Neural progenitor cell (in vitro differentiated cells): ENCODE measurements at regions not wholly inside any gene's neighbourhood (a gene's known extent, or its start where the extent isn't known, plus 50 kb on each side); places are given as distances from the start of the nearest gene placed in this dataset.
A peak's percentile ranks its signal among the peaks of the same experiment; 100 is the strongest.

Source experiments
- DNase-seq: peaks from one replicate; pipeline ENCODE4 v3.0.0-alpha.2; 2016; ENCODE audit warnings: low spot score
- H2AFZ ChIP-seq: fragments of 200-600 bp; sonication (generic); replicated peaks from 2 replicates; pipeline ENCODE4 v1.6.1; 2016; ENCODE audit warnings: antibody characterized with exemption
- H3F3A ChIP-seq: fragments of 200-600 bp; sonication (generic); 2 replicates; pipeline ENCODE4 v1.6.1; 2016; ENCODE audit warnings: antibody characterized with exemption, low read depth
- H3K27ac ChIP-seq: fragments of 200-600 bp; sonication (generic); 2 replicates; pipeline ENCODE4 v1.5.1; 2016; ENCODE audit warnings: mild to moderate bottlenecking
- H3K27me3 ChIP-seq: fragments of 200-600 bp; sonication (generic); 2 replicates; pipeline ENCODE4 v1.6.1; 2016; ENCODE audit warnings: mild to moderate bottlenecking, moderate library complexity
- H3K36me3 ChIP-seq: fragments of 200-600 bp; sonication (generic); 2 replicates; pipeline ENCODE4 v1.5.1; 2016
- H3K4me1 ChIP-seq: fragments of 200-600 bp; sonication (generic); 2 replicates; pipeline ENCODE4 v1.6.1; 2016; ENCODE audit warnings: mixed run types
- H3K4me2 ChIP-seq: fragments of 200-600 bp; sonication (generic); 2 replicates; pipeline ENCODE4 v1.6.1; 2016
- H3K4me3 ChIP-seq: fragments of 200-600 bp; sonication (generic); 2 replicates; pipeline ENCODE4 v1.5.1; 2016
- H3K79me2 ChIP-seq: fragments of 200-600 bp; sonication (generic); 2 replicates; pipeline ENCODE4 v1.6.1; 2016; ENCODE audit warnings: low read depth
- H3K9ac ChIP-seq: fragments of 200-600 bp; sonication (generic); 2 replicates; pipeline ENCODE4 v1.6.1; 2016
- H3K9me3 ChIP-seq: fragments of 200-600 bp; sonication (generic); 2 replicates; pipeline ENCODE4 v1.5.1; 2016; ENCODE audit warnings: low read depth
- H4K20me1 ChIP-seq: fragments of 200-600 bp; sonication (generic); 2 replicates; pipeline ENCODE4 v1.6.1; 2016; ENCODE audit warnings: low read depth
- H3K27ac Mint-ChIP-seq: 3 replicates; pipeline ENCODE4 v1.8.0; 2021; ENCODE audit warnings: mixed read lengths
- H3K27me3 Mint-ChIP-seq: 2 replicates; pipeline ENCODE4 v1.8.0; 2022; ENCODE audit warnings: low read depth, mild to moderate bottlenecking, inconsistent platforms, moderate library complexity, mixed read lengths; ENCODE audit not compliant: insufficient read depth
- H3K36me3 Mint-ChIP-seq: 3 replicates; pipeline ENCODE4 v1.8.0; 2021; ENCODE audit warnings: mixed read lengths
- H3K4me1 Mint-ChIP-seq: 3 replicates; pipeline ENCODE4 v1.8.0; 2021; ENCODE audit warnings: mixed read lengths
- H3K4me3 Mint-ChIP-seq: 3 replicates; pipeline ENCODE4 v1.8.0; 2021; ENCODE audit warnings: mild to moderate bottlenecking, moderate library complexity, mixed read lengths
- H3K9me3 Mint-ChIP-seq: 3 replicates; pipeline ENCODE4 v1.8.0; 2020; ENCODE audit warnings: mixed read lengths
- EZH2 ChIP-seq: fragments of 200-600 bp; sonication (generic); IDR thresholded peaks from 2 replicates; pipeline ENCODE4 v1.6.1; 2017; ENCODE audit warnings: antibody characterized with exemption, mild to moderate bottlenecking, moderate library complexity
- EZH2phosphoT487 ChIP-seq: fragments of 200-600 bp; sonication (generic); IDR thresholded peaks from 2 replicates; pipeline ENCODE4 v1.6.1; 2017; ENCODE audit warnings: antibody characterized with exemption
- TF ChIP-seq, protein P1 (sequence below): fragments of 200-600 bp; sonication (generic); IDR thresholded peaks from 2 replicates; pipeline ENCODE4 v1.5.1; 2017; ENCODE audit warnings: antibody characterized with exemption, mild to moderate bottlenecking

DNA sequence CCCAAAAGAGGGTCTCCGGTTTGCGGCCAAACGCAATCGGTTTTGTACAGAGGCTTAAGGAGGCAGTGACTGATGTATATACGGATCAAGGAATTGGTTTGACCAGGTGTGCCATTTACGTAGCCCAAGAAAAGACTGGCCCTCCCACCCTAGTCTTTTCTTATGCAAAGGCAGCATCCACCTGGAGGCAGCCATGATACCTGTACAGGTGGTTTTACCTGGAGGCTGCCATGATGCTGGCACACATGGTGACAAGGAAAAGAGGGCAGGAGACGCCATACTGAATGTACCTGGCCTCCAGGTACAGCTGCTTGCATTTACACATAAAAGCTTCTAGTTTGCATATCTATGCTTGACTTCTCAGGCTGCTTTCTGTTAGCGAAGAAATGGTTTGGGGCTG is 917.7 kb upstream of the INTU start:
- H3K4me2 ChIP-seq, result no peak overlapping the region
- TF ChIP-seq, protein P1, sequence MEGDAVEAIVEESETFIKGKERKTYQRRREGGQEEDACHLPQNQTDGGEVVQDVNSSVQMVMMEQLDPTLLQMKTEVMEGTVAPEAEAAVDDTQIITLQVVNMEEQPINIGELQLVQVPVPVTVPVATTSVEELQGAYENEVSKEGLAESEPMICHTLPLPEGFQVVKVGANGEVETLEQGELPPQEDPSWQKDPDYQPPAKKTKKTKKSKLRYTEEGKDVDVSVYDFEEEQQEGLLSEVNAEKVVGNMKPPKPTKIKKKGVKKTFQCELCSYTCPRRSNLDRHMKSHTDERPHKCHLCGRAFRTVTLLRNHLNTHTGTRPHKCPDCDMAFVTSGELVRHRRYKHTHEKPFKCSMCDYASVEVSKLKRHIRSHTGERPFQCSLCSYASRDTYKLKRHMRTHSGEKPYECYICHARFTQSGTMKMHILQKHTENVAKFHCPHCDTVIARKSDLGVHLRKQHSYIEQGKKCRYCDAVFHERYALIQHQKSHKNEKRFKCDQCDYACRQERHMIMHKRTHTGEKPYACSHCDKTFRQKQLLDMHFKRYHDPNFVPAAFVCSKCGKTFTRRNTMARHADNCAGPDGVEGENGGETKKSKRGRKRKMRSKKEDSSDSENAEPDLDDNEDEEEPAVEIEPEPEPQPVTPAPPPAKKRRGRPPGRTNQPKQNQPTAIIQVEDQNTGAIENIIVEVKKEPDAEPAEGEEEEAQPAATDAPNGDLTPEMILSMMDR, result no peak
- TF ChIP-seq EZH2phosphoT487 (no peak), EZH2 (no peak)
- H3K9ac ChIP-seq, result no peak overlapping the region
- no peaks in the 10 kb centered on the region for H3K4me1 Mint-ChIP-seq
- H3K27me3 ChIP-seq, result no peaks in the 10 kb centered on the region
- no peaks in the 10 kb centered on the region for H3K9me3 ChIP-seq
- H3K4me1 ChIP-seq, result no peaks in the 10 kb centered on the region
- no peaks in the 10 kb centered on the region for H3K79me2 ChIP-seq
- H4K20me1 ChIP-seq, result no peaks in the 10 kb centered on the region
- no peaks in the 10 kb centered on the region for H3K36me3 Mint-ChIP-seq
- DNase-seq, result no peak
- no peak overlapping the region for H3K27ac ChIP-seq
- H3K9me3 Mint-ChIP-seq, result no peaks in the 10 kb centered on the region
- H3K27ac Mint-ChIP-seq, result no peak overlapping the region
- H3K4me3 Mint-ChIP-seq, result no peak overlapping the region
- no peaks in the 10 kb centered on the region for H3F3A ChIP-seq
- no peaks in the 10 kb centered on the region for H3K27me3 Mint-ChIP-seq
- no peak overlapping the region for H3K4me3 ChIP-seq
- H2AFZ ChIP-seq, result no peak overlapping the region
- no peaks in the 10 kb centered on the region for H3K36me3 ChIP-seq

DNA sequence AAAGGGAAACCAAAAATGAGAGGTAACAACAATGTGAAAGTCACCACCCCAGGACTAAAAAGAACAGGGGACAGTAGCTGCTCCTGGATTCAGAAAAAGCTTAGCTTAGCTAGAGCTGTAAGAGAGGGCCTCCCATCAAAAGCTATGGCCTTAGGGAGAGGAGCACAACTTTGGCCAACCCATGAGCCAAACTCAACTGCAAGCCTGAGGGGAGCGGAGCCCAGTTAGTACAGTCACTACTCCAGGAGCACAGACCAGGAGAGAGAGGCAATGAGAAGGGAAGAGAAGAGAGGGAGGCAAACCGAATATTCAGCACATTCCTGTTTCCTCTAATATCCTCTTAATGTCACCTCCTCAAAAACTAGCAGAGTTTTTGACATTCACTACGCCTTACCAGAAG is 917.1 kb upstream of the INTU start:
- no peaks in the 10 kb centered on the region for H3K27me3 ChIP-seq
- TF ChIP-seq, protein P1, result no peak
- no peak for TF ChIP-seq EZH2
- TF ChIP-seq EZH2phosphoT487, result no peak
- no peak overlapping the region for H3K27ac Mint-ChIP-seq
- no peaks in the 10 kb centered on the region for H3K9me3 Mint-ChIP-seq
- no peak overlapping the region for H3K4me2 ChIP-seq
- peak overlapping the region; percentile 26 for H2AFZ ChIP-seq
- no peaks in the 10 kb centered on the region for H3K36me3 ChIP-seq
- DNase-seq, result no peak
- H3F3A ChIP-seq, result no peaks in the 10 kb centered on the region
- no peaks in the 10 kb centered on the region for H3K4me1 Mint-ChIP-seq
- no peak overlapping the region for H3K9ac ChIP-seq
- H3K4me3 Mint-ChIP-seq, result no peak overlapping the region
- H3K79me2 ChIP-seq, result no peaks in the 10 kb centered on the region
- H3K9me3 ChIP-seq, result no peaks in the 10 kb centered on the region
- no peak overlapping the region for H3K27ac ChIP-seq
- H3K4me1 ChIP-seq, result no peaks in the 10 kb centered on the region
- H4K20me1 ChIP-seq, result no peaks in the 10 kb centered on the region
- H3K4me3 ChIP-seq, result no peak overlapping the region
- no peaks in the 10 kb centered on the region for H3K27me3 Mint-ChIP-seq
- no peaks in the 10 kb centered on the region for H3K36me3 Mint-ChIP-seq

DNA sequence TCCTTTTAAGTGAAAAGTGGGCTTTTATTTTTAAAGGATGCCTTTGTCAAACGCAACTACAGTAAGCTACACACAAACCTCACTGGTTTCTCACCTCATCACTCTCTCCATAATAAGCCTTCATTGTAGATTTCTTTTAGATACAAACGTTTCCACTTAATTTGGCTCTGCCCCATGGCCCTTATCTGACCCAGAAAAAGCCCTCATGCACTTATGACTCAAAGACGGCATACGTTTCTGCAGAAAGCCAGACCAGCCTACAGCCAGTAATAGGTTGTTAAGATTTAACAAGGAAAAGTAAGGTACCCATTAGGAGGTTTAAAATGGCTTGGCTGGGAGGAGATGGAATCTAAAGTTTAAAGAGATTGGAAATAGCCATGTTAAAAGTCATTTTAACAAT is 914.6 kb upstream of the INTU start:
- Histone ChIP-seq H3K79me2 (no peaks in the 10 kb centered on the region), H3K27ac (no peak overlapping the region), H2AFZ (no peak overlapping the region), H3K36me3 (no peaks in the 10 kb centered on the region), H3K4me3 (no peak overlapping the region), H3K4me2 (no peak overlapping the region), H3K4me1 (no peaks in the 10 kb centered on the region), H3K9ac (no peak overlapping the region), H4K20me1 (no peaks in the 10 kb centered on the region), H3K27me3 (no peaks in the 10 kb centered on the region), H3F3A (no peaks in the 10 kb centered on the region), H3K9me3 (no peaks in the 10 kb centered on the region)
- H3K36me3 Mint-ChIP-seq, result no peaks in the 10 kb centered on the region
- no peaks in the 10 kb centered on the region for H3K27me3 Mint-ChIP-seq
- no peak overlapping the region for H3K27ac Mint-ChIP-seq
- TF ChIP-seq, protein P1, result no peak
- TF ChIP-seq EZH2 (no peak), EZH2phosphoT487 (no peak)
- no peak for DNase-seq
- no peak overlapping the region for H3K4me3 Mint-ChIP-seq
- H3K4me1 Mint-ChIP-seq, result no peaks in the 10 kb centered on the region
- H3K9me3 Mint-ChIP-seq, result no peaks in the 10 kb centered on the region

DNA sequence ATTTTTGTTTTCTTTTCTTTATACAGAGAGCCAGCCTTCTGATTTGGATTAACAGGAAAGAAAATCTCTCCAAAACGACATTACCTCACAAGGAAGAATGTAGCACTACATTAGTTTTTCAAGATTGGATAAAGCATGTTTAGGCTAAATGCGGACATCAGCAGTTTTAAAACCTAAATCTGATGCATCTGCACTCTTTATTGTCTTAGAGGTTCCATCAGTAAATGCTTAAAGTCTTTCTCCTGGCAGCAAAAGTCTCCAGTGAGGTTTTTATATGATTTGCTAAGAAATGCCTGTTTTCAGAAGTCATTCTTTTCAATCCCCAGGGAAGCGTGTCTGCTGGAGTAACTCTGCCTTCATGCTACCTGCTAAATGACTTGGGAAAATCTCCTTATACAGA is 912.9 kb upstream of the INTU start:
- Histone ChIP-seq H3K27me3 (no peaks in the 10 kb centered on the region), H3K4me1 (no peaks in the 10 kb centered on the region), H3K9me3 (no peaks in the 10 kb centered on the region), H3K4me3 (no peak overlapping the region), H3K9ac (no peak overlapping the region), H4K20me1 (no peaks in the 10 kb centered on the region), H3K4me2 (no peak overlapping the region), H3K36me3 (no peaks in the 10 kb centered on the region), H3K27ac (no peak overlapping the region), H3K79me2 (no peaks in the 10 kb centered on the region), H2AFZ (no peak overlapping the region), H3F3A (no peaks in the 10 kb centered on the region)
- H3K4me3 Mint-ChIP-seq, result no peak overlapping the region
- TF ChIP-seq EZH2 (no peak), EZH2phosphoT487 (no peak)
- TF ChIP-seq, protein P1, result no peak
- no peak for DNase-seq
- H3K36me3 Mint-ChIP-seq, result no peaks in the 10 kb centered on the region
- H3K9me3 Mint-ChIP-seq, result no peaks in the 10 kb centered on the region
- H3K27ac Mint-ChIP-seq, result no peak overlapping the region
- H3K27me3 Mint-ChIP-seq, result no peaks in the 10 kb centered on the region
- no peaks in the 10 kb centered on the region for H3K4me1 Mint-ChIP-seq
